Right forelimb (tissue), 1 donor: ENCODE measurements at regions not wholly inside any gene's neighbourhood (a gene's known extent, or its start where the extent isn't known, plus 50 kb on each side); places are given as distances from the start of the nearest gene placed in this dataset.

Experiments used
- DNase-seq: peaks from one replicate; pipeline ENCODE4 v3.0.0-alpha.2; 2018

DNA sequence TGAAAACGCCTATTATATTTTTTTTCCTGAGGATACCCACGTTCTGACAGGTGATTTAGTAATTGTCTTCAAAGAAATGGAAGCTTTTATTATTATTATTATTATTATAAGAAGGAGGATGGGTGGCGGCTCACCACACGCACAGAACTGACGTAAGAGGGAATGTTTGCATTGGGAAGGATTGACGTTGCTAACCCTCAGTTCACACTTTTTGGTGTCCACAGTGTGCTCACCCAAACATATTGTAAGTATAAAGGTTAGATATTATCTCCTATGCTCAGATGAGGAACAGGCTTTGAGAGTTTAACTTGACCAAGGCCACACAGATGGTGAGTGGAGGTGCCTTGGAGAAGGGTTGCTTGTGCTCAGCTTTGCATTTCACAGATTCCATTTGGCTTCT, 533.5 kb upstream of the TBL1XR1 start:
- no peak for DNase-seq

DNA sequence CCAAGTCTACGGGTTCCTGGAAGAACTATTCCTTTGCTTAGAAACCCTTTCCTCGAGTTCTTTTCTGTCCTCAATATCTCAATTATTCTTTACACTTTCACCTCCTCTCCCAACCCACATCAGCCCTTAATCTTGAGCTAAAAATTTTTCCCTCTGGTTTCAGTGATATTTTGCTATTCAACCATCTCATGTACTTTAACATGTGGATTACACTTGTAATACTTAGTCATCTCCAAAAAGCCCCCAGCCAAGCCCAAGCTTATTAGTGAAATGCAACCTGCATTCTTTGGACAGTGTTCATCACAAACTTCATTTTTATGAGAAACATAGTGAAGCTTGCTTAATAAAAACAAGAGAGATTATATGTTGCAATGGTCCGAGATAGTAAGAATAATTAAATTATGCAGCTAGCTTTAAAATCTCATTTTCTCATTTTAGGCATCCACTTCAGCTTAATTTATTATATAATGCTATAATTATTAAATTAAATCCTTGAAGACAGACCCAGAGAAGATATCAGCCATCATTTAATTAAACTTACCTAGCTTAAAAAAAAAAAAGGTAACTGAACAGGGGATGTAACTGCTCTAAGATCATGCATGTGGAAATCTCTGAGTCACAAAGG, 534.5 kb upstream of the TBL1XR1 start:
- no peak for DNase-seq

DNA sequence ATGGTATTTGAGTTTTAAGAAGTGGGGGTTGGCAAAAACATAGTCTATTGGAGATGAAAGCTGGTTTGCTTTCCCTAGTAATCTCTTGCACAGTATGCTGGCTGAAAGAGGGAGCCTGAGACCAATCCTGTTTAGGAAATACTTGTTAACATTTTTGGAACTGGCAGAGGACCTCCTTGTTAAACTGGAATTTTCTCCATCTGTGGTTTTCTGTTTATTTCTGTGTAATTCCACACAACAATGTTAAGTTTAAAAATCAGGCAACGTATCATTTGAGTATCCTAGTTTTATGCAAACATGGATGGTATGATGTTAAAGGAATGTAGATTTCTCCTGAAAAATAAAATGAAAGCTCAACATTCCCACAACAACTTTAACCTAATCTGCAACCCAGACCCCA, 536.0 kb upstream of the TBL1XR1 start:
- DNase-seq: no peak

DNA sequence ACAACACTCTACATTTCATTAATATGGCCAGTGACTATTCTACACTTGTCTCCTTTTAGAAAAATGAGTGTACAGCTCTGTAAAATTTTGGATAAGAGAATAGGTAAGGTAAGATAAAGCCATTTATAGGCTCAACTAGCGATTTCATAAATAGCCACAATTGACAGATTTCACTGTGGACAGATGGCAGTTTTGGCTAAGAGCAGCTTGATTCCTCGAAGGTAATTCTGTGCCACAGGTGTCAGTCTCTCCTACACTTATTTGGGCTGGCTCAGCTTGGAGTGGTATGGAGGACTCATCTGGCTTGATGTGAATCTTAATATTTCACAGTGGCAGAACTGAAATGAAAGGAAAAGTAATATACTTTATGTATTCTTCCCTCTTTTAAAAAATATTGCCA, 536.7 kb upstream of the TBL1XR1 start:
- DNase-seq: no peak

DNA sequence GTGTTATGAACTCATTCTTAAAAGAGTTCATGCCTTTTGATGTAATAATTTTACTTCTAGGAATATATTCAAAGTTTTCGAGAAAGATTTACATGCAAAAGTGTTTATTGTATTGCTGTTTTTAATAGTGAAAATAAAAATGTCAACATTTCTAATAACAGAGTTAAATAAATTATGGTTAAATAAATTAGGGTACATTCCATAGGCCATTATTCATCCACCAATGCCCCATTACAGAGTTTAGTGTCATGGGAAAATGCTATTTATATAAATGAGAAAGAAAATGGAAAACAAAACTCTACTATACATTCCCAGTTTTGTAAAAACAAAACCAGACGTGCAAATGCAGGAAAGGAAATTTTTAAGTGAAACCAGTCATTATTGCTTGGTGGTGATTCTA, 538.1 kb upstream of the TBL1XR1 start:
- no peak for DNase-seq

DNA sequence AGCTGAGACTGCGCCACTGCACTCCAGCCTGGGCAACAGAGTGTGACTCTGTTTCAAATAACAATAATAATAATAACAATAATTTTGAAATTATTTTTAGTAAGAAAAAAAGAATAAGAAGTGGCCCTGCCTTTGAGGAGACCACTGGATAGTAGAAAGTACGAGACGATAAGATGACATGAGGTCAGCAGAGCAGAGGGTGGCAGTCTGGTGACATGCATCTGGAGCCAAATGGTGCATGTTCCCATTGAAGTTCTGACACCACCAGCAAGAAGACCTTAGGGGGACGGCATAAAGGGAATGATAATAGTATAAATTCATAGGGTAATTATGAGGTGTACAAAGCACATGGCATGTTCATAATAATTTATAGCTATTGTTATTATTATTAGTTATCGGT, 542.2 kb upstream of the TBL1XR1 start:
- no peak for DNase-seq

DNA sequence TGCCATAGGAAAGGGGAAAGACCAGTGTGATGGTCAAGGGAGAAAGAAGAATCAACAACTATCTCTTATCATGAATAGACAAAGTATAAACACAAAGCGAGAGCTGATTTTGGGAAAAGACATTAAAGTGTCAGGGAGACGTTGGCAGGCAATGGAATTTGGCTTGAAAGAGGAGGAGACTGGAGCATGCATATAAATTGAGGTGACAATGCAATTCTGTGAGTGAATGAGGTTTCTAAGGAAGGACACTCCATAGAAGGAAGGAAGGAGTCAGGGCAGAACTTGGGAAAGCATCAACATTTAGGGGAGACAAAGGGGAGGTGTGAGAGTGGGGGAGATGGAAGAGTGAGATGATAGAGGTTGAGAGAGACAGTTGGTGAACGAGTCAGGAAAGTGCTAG, 543.0 kb upstream of the TBL1XR1 start:
- DNase-seq: no peak

DNA sequence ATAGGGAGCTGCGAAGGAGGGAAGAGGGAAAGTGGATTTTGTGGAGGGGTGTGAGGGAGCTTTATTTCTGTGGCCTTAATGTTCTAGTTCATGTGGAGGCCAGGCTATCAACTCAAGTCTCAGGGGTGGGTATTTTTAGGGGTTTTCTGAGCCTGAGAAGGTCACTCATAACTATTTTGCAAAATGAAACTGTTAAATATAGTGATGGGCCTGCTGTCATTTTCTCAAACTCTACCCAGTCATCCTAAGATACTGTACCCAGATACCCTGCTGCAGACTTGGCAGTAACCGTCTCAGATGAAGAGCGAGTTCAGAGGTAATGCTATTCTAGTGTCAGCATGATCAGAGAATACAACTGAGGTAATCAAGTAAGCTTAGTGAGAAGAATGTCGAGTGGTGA, 545.0 kb upstream of the TBL1XR1 start:
- no peak for DNase-seq

DNA sequence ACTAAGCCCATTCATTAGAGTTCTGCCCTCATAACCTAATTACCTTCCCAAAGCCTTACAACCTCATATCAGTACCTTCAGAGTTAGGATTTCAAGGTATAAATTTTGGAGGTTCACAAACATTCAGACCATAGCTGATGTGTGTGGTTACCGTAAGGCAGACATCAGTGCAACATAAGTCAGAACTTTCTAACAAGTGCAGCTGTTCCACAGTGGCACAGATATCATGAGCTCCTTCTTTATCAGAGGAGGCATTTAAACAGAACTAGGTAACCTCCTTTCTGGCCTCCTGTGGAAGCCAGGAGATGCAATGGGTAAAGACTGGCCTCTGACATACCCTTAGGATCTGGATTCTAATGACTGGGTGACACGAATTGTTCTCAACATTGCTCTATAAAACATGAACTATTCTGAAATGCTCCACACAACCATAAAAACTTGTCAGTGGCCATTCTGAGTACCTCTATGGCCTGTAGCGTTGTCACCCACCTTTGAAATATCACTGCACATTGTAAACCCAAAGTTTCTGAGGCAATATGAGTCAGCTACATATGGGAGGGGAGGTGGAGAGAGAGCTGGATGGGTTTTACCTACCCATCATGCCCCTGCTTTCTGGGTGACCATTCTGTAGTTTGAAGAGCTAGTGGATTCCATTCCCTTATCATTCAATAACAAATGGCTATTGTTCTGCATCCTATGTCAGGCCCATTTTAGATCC, 546.0 kb upstream of the TBL1XR1 start:
- DNase-seq: no peak

DNA sequence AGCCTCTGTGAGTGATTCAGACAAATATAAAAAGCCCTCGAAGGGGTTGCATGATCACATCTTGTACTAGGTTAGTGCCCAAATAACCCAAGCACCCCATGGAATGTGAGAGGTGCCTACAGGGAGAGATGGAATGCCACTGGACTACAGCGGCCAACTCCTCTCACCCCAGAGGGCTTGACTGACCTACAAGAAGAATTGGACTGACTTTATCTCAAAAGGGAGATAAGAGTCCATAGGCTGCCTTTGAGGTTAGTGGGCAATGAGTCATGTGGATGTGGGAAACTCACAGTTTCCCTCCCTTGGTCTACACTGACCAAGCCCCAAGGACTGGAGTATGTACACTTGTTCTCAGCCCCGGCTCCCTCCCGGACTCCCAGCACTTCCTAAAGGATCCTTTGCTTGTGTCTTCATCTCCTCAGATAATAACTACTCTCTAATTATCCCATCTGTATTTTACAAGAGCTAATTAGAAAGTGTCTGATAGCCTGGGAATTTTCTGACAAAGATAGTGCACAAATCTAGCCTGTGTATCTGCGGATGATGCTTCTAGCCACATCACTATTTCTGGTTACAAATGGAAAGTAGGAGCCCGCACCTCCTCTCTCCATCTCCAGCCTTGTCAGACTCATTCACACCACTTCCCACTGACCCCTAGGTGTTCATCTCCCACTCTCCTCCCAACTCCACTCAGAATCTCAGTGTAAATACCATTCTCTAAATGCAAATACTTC, 547.8 kb upstream of the TBL1XR1 start:
- no peak for DNase-seq

DNA sequence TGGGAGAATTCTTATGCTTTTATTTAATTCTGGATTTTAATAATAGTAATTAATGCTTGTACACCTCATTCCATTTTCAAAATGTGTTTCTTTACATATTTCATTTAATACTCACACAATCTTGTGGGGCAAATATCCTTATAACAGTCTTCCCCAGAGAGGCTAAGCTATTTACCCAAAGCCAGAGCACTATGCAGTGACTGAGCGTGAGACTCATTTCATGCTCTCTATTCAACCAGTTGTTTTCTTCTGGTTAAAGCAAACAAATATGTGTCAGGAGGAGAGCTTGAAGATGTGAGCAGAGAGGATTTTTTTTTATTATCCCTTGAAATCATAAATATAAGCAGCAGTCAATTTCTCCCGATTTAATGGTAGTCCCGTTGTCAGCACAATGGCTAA, 548.3 kb upstream of the TBL1XR1 start:
- DNase-seq: no peak

DNA sequence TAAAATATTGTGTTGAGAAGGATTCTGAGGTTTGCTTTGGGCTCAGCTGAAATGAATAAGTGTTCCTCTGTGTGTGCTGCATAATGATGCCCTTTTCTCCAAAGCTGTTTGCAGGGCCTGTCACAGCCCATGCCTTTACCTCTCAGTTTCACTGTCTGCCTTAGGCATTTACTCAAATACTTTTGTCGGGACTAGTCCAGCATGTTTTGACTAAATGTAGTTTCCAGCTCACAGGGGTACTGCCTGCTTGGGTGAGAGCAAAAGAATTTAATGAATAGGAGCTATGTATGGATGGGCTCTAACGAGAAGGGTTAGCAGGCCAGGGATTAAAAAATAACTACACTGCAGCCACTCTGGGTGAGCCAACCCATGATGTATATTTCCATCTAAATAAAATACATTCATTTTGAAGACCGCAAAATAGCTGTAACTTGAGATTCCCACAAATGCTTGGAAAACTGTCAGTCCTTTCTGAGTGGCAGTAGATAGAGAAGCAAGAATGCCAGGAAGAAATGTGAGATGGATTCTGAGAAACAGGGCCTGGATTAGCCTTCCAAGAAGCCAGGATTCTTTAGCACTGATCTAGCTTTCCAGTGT, 549.2 kb upstream of the TBL1XR1 start:
- DNase-seq: no peak

DNA sequence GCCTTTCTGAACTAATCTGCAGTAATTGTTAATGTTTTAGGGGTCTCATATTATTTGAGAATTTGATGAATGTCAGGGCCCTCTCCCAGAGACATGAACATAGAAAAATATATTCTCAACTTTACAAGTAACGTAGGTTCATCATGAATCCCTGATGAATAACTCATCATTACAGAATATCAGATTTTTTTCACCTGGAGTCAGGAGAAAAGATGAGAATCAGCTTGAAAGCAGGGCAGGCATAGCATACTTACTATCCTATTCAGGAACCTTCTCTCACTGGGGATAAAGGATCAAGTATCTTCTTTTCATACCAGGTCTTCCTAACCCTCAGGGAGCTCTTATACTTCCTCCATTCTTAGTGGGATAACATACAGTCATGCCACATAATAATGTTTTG, 552.6 kb upstream of the TBL1XR1 start:
- DNase-seq: no peak

DNA sequence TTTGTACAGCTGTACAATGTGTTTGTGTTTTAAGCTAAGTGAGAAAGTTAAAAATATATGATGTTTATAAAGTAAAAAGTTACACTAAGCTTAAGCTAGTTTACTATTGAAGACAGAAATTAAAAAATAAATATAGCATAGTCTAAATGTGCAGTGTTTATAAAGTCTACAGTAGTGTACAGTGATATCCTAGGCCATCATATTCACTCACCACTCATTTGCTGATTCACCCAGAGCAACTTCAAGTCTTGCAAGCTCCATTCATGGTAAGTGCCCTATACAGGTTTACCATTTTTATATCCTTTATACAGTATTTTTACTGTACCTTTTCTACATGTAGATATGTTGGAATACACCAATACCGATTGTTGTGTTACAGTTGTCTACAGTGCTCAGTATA, 553.2 kb upstream of the TBL1XR1 start:
- no peak for DNase-seq

DNA sequence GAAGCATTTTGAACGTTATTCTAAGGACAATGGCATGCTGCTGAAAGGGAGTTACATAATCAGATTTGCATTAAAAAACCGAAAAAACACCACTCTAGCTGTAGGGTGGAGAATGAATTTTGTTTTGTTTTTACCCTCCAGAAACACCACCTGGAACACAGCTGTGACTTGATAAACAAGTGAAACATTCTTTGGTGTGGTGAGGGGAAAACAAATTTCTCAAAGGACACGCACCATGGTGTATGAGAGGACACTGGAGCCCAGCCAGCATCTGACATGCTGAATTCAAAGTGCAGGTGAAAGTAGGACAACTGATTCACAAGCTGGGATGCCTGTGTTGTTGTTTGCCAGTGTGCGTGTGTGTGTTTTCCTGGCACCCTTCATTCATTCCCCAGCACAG, 554.5 kb upstream of the TBL1XR1 start:
- no peak for DNase-seq

DNA sequence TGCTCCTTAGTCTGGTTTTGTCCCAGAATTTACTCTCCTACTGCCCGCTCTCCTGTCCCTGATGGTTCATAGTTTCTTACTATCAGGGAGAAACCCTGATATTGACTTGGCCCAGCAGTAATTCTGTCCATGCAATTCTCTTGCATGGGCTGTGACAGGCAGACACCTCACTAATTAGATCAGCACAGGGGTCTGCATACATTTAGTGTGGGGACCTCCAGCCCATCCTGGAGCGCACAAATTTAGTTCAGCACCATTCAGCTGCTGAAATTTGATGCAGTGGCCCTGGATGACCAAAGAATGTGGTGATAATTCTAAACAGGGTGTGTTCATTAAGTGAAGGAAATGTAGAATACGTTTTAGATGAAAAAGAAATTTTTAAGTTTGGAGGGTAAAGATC, 555.5 kb upstream of the TBL1XR1 start:
- no peak for DNase-seq

DNA sequence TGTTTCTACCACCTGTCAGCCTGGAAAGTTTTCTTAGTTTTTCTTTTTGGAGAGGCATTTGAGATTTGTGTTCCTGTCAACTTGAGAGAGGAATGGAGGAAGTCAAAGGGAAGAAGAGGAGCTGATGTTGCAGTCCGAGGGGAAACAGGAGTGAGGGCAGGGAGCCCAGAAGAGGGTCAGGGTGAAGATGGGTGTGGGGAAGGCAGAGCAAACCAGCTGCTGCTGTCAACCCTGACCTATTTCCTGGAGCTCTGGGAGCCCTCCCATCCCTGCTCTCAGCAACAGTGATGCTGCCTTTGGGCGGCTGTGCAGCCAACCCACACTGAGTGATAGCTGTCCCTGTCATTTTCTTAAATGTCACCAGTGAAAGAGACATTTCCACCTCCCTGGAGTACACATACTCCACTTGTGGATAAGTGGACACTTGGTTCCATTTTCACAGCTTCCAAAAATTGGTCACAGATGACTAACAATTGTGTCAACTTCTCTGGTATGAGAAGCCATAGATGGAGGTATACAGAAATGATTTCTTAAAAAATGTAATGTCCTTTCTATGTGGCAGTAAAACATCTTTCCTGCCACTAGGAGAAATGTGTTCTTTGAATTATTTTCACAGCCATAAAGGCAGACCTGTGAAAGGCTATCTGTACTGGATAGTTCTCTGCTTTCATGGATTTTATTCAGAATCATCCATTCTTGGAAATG, 556.3 kb upstream of the TBL1XR1 start:
- DNase-seq: no peak

DNA sequence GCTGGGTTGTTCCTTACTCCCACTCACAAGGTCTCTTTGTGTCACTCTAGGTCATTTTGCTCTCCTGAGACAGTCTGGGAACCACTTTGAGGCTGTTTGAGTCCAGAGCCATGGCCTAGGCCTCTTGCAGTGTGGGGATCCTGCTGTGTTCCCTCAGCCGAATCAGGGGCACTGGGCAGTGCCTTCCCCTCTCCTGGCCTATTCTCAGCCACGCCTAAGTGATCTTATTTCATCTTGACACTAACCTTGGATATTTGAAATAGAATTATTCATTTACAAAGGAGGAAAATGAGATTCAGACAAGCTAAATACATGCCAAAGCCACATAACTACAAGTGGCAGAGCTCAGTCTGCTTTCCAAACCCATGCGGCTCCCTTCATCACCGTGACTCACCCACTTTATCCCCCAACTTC, 557.2 kb upstream of the TBL1XR1 start:
- DNase-seq: no peak

DNA sequence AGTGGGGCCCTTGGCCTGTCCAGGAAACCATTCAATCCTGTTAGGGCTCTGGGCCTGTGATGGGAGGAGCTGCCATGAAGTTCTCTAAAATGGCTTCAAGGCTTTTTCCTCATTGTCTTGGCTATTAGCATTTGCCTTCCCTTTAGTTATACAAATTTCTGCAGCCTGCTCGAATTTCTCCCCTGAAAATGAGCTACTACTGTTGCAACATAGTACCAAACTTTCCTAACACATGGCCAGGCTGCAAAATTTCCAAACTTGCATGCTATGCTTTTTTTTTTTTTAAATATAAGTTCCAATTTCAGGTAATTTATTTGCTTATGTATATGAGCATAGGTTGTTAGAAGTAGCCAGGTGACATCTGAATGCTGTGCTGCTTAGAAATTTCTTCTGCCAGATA, 560.8 kb upstream of the TBL1XR1 start:
- DNase-seq: no peak

DNA sequence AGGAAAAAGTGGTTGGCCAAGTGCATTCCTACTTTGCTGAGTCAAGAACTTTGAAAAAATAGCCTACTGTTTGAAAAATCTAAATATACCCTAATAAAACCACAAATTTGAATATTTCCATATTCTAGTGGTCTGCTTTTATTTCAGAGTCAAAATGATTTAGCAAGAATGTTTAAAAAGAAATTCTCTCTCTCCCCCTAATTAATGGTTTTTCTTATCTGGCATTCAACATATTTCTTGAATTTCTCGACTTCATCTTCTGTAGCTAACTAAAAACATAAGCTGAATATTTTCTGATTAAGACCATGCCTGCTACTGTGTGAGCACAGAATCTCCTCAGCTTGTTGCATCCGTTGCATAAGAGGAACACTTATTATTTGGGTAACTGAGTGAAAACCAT, 563.5 kb upstream of the TBL1XR1 start:
- no peak for DNase-seq

DNA sequence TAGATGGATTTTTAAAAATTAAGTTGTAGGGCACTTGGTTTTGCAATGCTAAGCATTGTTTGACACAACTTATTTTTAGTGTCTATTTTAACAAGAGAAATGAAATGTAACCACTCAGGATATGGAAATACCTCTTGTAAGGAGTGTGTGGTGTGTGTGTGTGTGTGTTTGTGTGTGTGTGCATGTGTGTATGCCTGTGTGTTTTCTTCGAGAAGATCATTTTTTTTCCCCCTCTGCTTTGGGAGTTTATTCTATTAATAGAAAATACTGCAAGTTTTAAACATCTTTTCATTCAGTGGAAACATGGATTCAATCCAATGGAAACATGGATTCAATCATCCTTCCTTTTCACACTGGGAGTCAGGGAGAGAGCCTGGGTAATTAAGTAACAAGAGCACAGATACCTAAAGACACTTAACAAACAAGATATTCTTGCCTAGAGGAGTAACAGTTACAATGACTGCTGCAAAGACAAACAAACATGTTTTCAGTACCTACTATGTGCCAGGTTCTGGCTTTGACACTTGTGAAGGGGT, 567.2 kb upstream of the TBL1XR1 start:
- DNase-seq: no peak

DNA sequence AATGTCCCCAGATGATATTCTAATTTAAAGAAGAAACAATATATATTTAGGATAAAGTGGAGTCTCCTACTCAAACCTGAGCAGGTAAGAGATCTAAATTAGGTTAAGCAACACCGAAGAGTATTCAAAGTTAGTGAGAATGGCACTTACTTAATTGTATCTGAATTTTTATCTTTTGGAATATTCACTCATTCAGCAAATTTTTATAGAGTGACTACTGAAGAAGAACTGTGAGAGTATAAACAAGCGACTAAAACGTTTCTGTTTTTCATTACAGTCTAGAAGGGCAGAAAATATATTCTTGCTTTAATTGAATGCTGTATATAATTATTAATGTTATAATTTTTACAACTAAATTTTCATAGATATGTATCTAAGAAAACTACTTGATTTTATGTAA, 567.7 kb upstream of the TBL1XR1 start:
- no peak for DNase-seq
